Esophagus (tissue), 2 donors: ENCODE measurements at regions not wholly inside any gene's neighbourhood (a gene's known extent, or its start where the extent isn't known, plus 50 kb on each side); places are given as distances from the start of the nearest gene placed in this dataset.

Experiments
- H3K27ac ChIP-seq, 2 donors: one replicate each; pipeline ENCODE4 v1.5.1; 2013; ENCODE audit warnings: low read depth in 2 of 2, mild to moderate bottlenecking in 2 of 2, inconsistent platforms in 1 of 2, low read length in 1 of 2, moderate library complexity in 1 of 2
- H3K27me3 ChIP-seq, 2 donors: one replicate each; pipeline ENCODE4 v1.6.1; 2013; ENCODE audit warnings: low read length in 2 of 2, control low read depth in 1 of 2, mild to moderate bottlenecking in 1 of 2; ENCODE audit not compliant: insufficient read depth in 2 of 2, control insufficient read depth in 1 of 2
- H3K36me3 ChIP-seq, 2 donors: one replicate each; pipeline ENCODE4 v1.6.1; 2013; ENCODE audit warnings: low read length in 1 of 2; ENCODE audit not compliant: control insufficient read depth in 2 of 2, insufficient read depth in 2 of 2
- H3K4me1 ChIP-seq, 2 donors: one replicate each; pipeline ENCODE4 v1.6.1; 2013; ENCODE audit warnings: low read length in 1 of 2; ENCODE audit not compliant: control insufficient read depth in 2 of 2, insufficient read depth in 2 of 2
- H3K4me3 ChIP-seq, 2 donors: one replicate each; pipeline ENCODE4 v1.5.1; 2013; ENCODE audit warnings: low read length in 2 of 2, mild to moderate bottlenecking in 2 of 2, low read depth in 1 of 2, moderate library complexity in 1 of 2
- H3K9me3 ChIP-seq, 2 donors: one replicate each; pipeline ENCODE4 v1.6.1; 2013; ENCODE audit warnings: mild to moderate bottlenecking in 2 of 2, low read depth in 1 of 2, low read length in 1 of 2, moderate library complexity in 1 of 2; ENCODE audit not compliant: control insufficient read depth in 2 of 2, insufficient read depth in 1 of 2
- WGBS, 2 donors: extraction: QIAGEN DNeasy Blood & Tissue Kit; methylation state at CpG; one replicate each; pipeline ENCODE4 v1.1.7; 2013; 5-methylcytosine and 5-hydroxymethylcytosine counted together
- donor health status: healthy with polysubstance abuse.
- donor health status: Bipolar disorder and iron deficiency.

GRCh38 chr5:23703940-23704855, 196.8 kb downstream of the PRDM9 start:
- WGBS, 2 donors: 48 to 57% methylated on average over 5 of the region's 5 CpGs
- Histone ChIP-seq H3K4me1 (no peaks in the 10 kb centered on the region), H3K27me3 (no peaks in the 10 kb centered on the region), H3K9me3 (no peaks in the 10 kb centered on the region), H3K4me3 (no peak overlapping the region), H3K36me3 (no peaks in the 10 kb centered on the region), H3K27ac (no peak overlapping the region)

DNA sequence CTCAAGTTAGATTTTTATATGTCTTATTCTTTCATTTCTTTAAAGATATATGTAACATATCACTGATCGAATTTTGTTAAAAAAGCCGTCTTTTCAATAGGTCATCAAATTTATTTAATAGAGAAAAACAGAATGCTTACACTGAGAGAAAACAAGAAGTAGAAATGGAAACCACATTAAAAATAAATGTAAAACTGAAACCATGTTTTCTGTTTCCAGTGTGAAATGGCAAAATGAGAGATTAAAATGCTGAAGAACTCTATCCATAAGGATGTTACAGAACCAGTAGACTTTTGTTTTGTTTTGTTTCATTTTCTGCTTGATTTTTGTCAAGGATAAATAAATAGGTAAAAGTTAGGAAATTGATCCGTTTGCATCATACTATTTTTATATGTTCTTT, 210.1 kb downstream of the PRDM9 start:
- H3K9me3 ChIP-seq: peaks cover 0 to 2% of the 10 kb centered on the region in 2 donors
- no peak overlapping the region for H3K27ac ChIP-seq
- H3K4me1 ChIP-seq: no peaks in the 10 kb centered on the region
- H3K36me3 ChIP-seq: no peaks in the 10 kb centered on the region
- 75% methylated on average over 3 of the region's 3 CpGs for WGBS, 2 donors
- H3K4me3 ChIP-seq: no peak overlapping the region
- no peaks in the 10 kb centered on the region for H3K27me3 ChIP-seq

- 93 to 98% methylated on average over 1 of the region's 1 CpG for WGBS, 2 donors
- no peaks in the 10 kb centered on the region for H3K27me3 ChIP-seq
- no peak overlapping the region for H3K27ac ChIP-seq
- H3K4me1 ChIP-seq: no peaks in the 10 kb centered on the region
- H3K36me3 ChIP-seq: no peaks in the 10 kb centered on the region
- H3K9me3 ChIP-seq: peaks cover 0 to 2% of the 10 kb centered on the region in 2 donors
- H3K4me3 ChIP-seq: no peak overlapping the region
Measured at GRCh38 chr5:23718564-23718963, 211.2 kb downstream of the PRDM9 start.

GRCh38 chr5:23721336-23721735, 213.9 kb downstream of the PRDM9 start:
- no peaks in the 10 kb centered on the region for H3K36me3 ChIP-seq
- no peak overlapping the region for H3K27ac ChIP-seq
- no peak overlapping the region for H3K4me3 ChIP-seq
- H3K27me3 ChIP-seq: no peaks in the 10 kb centered on the region
- WGBS, 2 donors: 50 to 62% methylated on average over 2 of the region's 2 CpGs
- H3K9me3 ChIP-seq: peaks cover 0 to 2% of the 10 kb centered on the region in 2 donors
- H3K4me1 ChIP-seq: no peaks in the 10 kb centered on the region

DNA sequence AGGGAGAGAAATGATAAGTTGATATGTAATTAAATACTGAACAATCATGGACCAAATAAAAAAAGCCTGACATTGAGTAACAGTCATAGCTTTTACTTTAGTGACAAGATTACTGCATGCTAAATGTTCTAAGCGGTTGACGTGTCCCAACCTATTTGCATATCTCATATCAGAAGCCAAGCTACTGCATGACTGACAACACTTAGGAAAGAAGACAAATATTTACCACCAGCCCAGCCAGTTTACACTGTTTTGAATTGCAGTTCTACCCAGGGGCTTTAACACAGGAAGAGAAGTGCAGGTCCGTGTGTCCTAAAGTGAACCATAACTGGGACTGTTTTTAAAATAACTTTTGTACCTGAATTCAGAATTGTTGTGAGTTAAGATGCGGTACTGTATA, 219.9 kb downstream of the PRDM9 start:
- Histone ChIP-seq H3K27ac (no peak overlapping the region), H3K27me3 (no peaks in the 10 kb centered on the region), H3K4me3 (no peak overlapping the region), H3K4me1 (no peaks in the 10 kb centered on the region), H3K36me3 (no peaks in the 10 kb centered on the region), H3K9me3 (no peaks in the 10 kb centered on the region)
- WGBS, 2 donors: 53 to 74% methylated on average over 4 of the region's 4 CpGs

DNA sequence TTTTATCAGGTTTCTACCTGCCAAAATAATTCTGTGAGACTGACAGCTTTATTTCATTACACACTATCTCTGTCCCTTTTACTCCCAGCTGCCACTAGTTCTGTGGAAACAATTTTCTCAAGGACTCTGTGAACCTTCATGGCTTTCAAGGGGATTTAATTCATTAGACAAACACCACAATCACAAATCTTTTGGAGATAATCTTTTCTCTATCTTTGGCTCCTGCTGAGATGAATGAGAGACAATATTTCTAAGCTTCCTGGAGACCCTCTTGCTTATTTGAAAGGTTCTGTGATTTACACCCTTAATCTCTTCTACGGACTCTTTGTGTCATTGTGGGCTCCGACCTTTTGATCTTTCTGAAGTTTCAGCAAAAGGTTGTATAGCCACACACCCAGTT, 222.6 kb downstream of the PRDM9 start:
- Histone ChIP-seq H3K4me3 (no peak overlapping the region), H3K4me1 (no peaks in the 10 kb centered on the region), H3K36me3 (no peaks in the 10 kb centered on the region), H3K27ac (no peak overlapping the region), H3K9me3 (no peaks in the 10 kb centered on the region), H3K27me3 (no peaks in the 10 kb centered on the region)
- 52 to 55% methylated on average over 2 of the region's 2 CpGs for WGBS, 2 donors

- no peak overlapping the region for H3K4me3 ChIP-seq
- H3K4me1 ChIP-seq: no peaks in the 10 kb centered on the region
- no peaks in the 10 kb centered on the region for H3K27me3 ChIP-seq
- H3K9me3 ChIP-seq: no peaks in the 10 kb centered on the region
- no peak overlapping the region for H3K27ac ChIP-seq
- WGBS, 2 donors: 50 to 56% methylated on average over 4 of the region's 4 CpGs
- H3K36me3 ChIP-seq: no peaks in the 10 kb centered on the region
Measured at GRCh38 chr5:23740029-23740428, 232.6 kb downstream of the PRDM9 start.

DNA sequence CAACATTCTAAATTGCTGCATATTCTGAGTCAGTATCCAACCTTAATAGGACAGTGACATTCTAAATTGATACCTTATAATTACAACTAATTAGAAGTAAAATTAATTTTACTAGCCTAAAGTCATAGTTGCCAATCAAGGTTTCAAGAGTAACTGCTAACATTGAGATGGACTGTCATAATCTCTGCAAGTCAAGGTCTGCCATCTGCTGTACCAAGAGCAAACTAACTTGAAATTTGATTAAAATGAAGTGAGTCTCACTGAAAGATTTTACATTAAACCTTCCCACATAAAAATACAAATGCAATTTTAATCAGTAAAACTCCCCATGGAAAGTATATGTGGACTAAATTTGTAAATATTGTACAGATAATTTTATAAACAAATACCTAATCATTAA, 235.3 kb downstream of the PRDM9 start:
- H3K9me3 ChIP-seq: no peaks in the 10 kb centered on the region
- no peaks in the 10 kb centered on the region for H3K36me3 ChIP-seq
- H3K27me3 ChIP-seq: no peaks in the 10 kb centered on the region
- H3K27ac ChIP-seq: no peak overlapping the region
- no peaks in the 10 kb centered on the region for H3K4me1 ChIP-seq
- H3K4me3 ChIP-seq: no peak overlapping the region

GRCh38 chr5:23755906-23756305, 248.5 kb downstream of the PRDM9 start:
- no peaks in the 10 kb centered on the region for H3K27me3 ChIP-seq
- H3K9me3 ChIP-seq: peaks cover 0 to 2% of the 10 kb centered on the region in 2 donors
- H3K36me3 ChIP-seq: no peaks in the 10 kb centered on the region
- H3K4me3 ChIP-seq: no peak overlapping the region
- no peaks in the 10 kb centered on the region for H3K4me1 ChIP-seq
- H3K27ac ChIP-seq: no peak overlapping the region

- no peak overlapping the region for H3K4me3 ChIP-seq
- H3K36me3 ChIP-seq: no peaks in the 10 kb centered on the region
- peaks cover 0 to 2% of the 10 kb centered on the region in 2 donors for H3K9me3 ChIP-seq
- no peaks in the 10 kb centered on the region for H3K27me3 ChIP-seq
- no peaks in the 10 kb centered on the region for H3K4me1 ChIP-seq
- 76 to 79% methylated on average over 3 of the region's 3 CpGs for WGBS, 2 donors
- no peak overlapping the region for H3K27ac ChIP-seq
Measured at GRCh38 chr5:23756779-23757178, 249.4 kb downstream of the PRDM9 start.
